ENCODE measurements at regions not wholly inside any gene's neighbourhood (a gene's known extent, or its start where the extent isn't known, plus 50 kb on each side); places are given as distances from the start of the nearest gene placed in this dataset.

- no peak for TF ChIP-seq CTCF (IDR thresholded peaks at IDR 0.05)
- TF ChIP-seq CBX2 (IDR thresholded peaks at IDR 0.05; ENCODE audit: borderline replicate concordance, low read depth) = no peak
Observed at GRCh38 chr17:71102777-71103176, 933.4 kb downstream of the KCNJ2 start.
